GM10266 (cell line): ENCODE measurements at regions not wholly inside any gene's neighbourhood (a gene's known extent, or its start where the extent isn't known, plus 50 kb on each side); places are given as distances from the start of the nearest gene placed in this dataset.

ENCODE experiments used
- DNase-seq: peaks from one replicate; pipeline ENCODE4 v3.0.0; 2012; ENCODE audit errors: extremely low spot score
- TF ChIP-seq, protein P1 (sequence below): IDR thresholded peaks from 2 replicates; pipeline ENCODE4 v1.5.1; 2012; ENCODE audit warnings: mild to moderate bottlenecking, low read depth; ENCODE audit not compliant: control insufficient read depth, insufficient read depth; ENCODE audit errors: missing control alignments

DNA sequence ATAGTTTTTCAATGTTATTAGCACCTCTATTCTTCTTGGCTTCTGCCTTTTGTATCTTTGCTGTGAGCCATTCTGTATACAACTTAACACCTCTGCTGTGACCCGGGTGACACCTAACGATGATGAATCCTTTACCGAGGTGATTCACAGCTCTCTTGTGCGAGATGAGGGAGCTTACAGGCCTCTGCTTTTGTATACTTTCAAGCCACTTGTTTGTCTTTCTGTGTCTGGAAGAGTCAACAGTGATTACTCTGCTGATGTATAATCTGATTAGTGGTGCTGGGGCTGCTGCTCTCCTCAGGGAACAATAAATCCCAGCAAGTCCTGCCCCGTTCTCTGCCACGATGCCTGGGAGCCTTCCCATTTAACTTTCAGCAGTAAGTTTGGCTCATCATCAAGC, 442.9 kb upstream of the SGCD start:
- TF ChIP-seq, protein P1, sequence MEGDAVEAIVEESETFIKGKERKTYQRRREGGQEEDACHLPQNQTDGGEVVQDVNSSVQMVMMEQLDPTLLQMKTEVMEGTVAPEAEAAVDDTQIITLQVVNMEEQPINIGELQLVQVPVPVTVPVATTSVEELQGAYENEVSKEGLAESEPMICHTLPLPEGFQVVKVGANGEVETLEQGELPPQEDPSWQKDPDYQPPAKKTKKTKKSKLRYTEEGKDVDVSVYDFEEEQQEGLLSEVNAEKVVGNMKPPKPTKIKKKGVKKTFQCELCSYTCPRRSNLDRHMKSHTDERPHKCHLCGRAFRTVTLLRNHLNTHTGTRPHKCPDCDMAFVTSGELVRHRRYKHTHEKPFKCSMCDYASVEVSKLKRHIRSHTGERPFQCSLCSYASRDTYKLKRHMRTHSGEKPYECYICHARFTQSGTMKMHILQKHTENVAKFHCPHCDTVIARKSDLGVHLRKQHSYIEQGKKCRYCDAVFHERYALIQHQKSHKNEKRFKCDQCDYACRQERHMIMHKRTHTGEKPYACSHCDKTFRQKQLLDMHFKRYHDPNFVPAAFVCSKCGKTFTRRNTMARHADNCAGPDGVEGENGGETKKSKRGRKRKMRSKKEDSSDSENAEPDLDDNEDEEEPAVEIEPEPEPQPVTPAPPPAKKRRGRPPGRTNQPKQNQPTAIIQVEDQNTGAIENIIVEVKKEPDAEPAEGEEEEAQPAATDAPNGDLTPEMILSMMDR = no peak
- DNase-seq = no peak

DNA sequence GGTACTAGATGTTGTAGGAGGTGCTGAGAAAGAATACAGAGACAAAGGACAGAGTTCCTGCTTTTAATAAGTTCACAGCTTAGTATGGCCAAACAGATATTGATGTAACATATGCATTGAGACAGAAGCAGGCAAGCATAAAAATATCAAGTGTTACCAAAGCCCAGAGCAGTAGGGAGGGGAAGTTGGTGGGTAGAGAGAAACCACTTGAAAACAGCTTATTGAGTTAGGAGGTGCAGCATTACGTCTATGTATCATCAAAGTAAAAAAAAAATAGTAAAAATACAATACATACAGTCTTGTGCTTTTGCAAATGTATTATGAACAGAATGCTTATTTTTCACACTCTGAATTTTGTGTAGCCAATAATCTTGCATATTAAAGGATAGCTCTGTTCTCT, 441.8 kb upstream of the SGCD start:
- TF ChIP-seq, protein P1 = no peak
- no peak for DNase-seq

DNA sequence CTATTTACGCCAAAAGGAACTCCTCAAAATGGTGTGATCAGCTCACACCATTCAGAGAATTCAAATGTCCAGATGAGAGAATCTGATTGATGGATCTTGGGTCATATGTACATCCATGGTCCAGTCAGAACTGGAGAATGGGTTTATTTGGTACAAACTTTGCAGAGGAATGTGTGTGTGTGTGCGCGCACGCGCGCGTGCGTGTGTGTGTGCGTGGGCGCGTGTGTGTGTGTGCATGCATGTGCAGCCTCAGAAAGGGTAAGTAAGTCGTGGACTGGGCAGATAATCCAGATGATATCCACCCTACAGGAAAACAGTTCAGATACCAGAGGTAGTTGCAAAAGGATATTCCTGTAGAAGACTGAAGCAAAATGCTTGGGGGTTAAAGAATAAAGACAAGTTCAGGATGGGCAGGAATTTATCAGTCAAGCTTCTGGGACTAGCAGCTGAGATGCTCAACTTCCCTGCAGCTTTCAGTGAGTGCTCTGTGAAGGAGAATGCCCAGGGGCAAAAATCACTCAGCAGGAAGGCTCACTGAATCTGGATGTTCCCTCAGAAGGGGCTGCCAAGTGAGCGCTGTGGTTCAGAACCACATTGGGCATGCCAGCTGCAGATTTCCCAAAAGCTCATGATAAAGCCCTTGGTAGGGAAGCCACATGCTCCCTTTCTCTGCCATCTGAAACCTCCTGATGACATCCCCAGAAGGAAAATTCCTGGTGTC, 440.5 kb upstream of the SGCD start:
- TF ChIP-seq, protein P1 = no peak

DNA sequence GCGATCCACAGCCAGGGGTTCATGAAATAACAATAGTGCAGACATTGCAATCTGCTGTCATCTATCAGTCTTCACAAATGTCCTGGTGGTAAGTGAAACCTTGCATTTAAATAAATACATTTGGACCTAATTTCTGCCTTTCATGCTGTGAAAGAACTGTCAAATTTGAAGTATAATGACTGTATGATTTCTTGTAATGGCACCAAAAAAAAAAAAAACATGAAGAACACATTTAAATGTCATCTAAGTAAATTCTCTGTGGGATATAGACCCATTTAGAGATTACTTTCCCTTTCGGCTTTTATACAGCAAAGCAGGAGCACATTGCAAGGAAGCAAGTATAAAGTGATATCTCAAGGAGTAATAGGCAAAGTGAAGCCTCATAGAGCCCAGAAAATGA, 431.5 kb upstream of the SGCD start:
- TF ChIP-seq, protein P1 = no peak
- DNase-seq = no peak

More for the DNA sequence above, 440.5 kb upstream of the SGCD start:
- DNase-seq = no peak

DNA sequence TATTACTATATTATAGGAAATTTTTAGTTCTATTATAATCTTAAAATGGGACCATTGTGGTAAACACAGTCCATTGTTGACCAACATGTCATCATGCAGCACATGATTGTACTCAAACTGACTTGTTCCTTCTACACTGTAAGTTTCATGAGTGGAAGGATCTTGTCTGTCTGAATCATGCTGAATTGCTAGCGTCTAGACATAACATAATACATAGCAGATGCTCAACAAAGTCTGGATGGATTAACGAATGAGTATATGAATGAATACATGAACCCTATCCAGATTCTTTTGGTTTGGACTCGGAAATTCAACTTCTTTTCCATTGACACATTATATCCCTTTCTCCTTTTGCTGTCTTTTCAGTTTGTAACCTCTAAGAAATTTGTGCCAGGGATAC, 429.2 kb upstream of the SGCD start:
- TF ChIP-seq, protein P1 = no peak
- DNase-seq = no peak

DNA sequence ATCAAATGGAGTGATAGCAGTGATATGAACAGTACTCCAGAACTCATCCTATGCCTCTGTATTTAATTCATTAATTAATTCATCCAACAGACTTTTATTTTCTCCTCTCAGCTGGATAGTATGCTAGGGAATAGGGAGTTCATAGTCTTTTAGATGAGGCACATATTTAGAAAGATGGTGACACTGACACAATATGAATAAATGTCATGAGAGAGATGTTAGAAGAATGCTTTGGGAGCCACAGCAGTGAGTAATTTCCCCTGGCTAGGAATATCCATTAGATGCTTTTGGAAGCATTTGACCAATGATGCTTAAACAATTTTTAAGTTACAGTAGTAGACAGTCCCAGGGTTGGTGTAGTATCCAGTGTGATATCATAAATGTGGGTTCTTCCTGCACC, 428.7 kb upstream of the SGCD start:
- no peak for DNase-seq
- TF ChIP-seq, protein P1 = no peak

DNA sequence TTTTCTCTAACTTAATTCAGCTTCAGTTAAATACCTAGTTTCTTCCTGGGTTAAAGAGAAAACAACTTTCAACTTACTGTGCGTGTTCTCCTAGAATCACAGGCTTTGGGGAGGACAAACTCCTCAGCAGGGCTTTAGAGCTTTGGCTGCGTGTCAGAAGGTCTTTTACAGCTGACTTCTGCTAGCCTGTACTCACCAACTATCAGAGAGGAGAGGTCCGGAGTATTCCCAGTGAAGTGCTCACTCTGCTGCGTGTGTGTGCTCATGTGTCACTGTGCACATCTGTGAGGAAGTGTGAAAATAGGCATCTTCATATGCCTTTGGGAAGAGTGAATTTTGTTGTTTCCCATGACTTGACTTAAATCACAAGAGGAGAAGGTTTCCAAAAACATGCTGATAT, 423.2 kb upstream of the SGCD start:
- DNase-seq = no peak

More for the DNA sequence above, 423.2 kb upstream of the SGCD start:
- TF ChIP-seq, protein P1 = no peak
